ENCODE measurements at regions not wholly inside any gene's neighbourhood (a gene's known extent, or its start where the extent isn't known, plus 50 kb on each side); places are given as distances from the start of the nearest gene placed in this dataset.
"Not testable (repeated sequence)": the region's sequence is repeated elsewhere in the genome, so short reads cannot be mapped to it uniquely, and the experiment has no call there.

- TF ChIP-seq CTCF (IDR thresholded peaks at IDR 0.05; ENCODE audit: low read length, missing control alignments) = no peak
- H3K4me3 ChIP-seq (replicated peaks; ENCODE audit: low read depth, low read length) = no peak overlapping the region
- no peak for DNase-seq (ENCODE audit: low read depth)
Observed at GRCh38 chr1:5610432-5610831, 381.8 kb downstream of the NPHP4 start.

DNA sequence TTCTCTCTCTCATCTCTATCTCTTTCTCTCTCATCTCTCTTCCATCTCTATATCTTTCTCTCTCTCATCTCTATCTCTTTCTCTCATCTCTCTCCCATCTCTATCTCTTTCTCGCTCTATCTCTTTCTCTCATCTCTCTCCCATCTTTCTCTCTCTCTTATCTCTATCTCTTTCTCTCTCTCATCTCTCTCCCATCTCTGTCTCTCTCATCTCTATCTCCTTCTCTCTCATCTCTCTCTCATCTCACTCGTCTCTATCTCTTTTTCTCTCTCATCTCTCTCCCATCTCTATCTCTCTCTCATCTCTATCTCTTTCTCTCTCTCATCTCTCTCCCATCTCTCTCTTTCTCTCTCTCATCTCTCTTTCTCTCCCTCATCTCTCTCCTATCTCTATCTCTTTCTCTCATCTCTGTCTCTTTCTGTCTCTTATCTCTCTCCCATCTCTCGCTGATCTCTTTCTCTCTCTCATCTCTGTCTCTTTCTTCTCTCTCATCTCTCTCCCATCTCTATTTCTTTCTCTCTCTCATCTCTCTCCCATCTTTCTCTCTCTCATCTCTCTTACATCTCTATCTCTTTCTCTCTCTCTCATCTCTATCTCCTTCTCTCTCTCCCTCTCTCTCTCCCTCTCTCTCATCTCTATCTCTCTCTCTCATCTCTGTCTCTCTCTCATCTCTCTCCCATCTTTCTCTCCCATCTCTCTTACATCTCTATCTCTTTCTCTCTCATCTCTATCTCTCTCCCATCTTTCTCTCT is 388.7 kb downstream of the NPHP4 start:
- DNase-seq (ENCODE audit: low read depth) = no peak
- TF ChIP-seq CTCF (IDR thresholded peaks at IDR 0.05; ENCODE audit: low read length, missing control alignments) = no peak
- no peak overlapping the region for H3K4me3 ChIP-seq (replicated peaks; ENCODE audit: low read depth, low read length)

GRCh38 chr1:5602718-5603117 is 389.5 kb downstream of the NPHP4 start:
- not testable (repeated sequence) for H3K4me3 ChIP-seq (replicated peaks; ENCODE audit: low read depth, low read length); DNase-seq (ENCODE audit: low read depth)

- no peak for DNase-seq (ENCODE audit: low read depth)
- no peak overlapping the region for H3K4me3 ChIP-seq (replicated peaks; ENCODE audit: low read depth, low read length)
- TF ChIP-seq CTCF (IDR thresholded peaks at IDR 0.05; ENCODE audit: low read length, missing control alignments) = no peak
Observed at GRCh38 chr1:5601516-5601915, 390.7 kb downstream of the NPHP4 start.

DNA sequence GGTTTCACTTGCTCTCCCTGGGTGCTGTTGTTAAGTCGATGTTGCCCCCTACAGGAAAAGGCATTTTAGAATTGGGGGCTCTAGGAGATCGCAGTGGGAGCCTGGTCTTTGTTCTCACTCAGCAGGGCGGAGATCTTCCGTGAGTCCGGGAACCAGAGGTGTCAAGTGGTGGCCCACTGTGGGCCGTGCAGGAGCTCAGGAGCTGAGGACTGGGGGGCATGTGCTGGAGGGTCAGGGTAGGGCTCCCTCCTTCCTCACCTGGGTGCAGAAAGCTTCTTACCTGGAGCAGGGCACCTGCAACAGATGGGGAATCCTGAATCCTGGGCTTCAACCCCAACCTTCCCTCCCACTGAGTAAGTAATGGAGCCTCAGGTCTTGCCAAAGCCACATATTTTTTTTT is 392.7 kb downstream of the NPHP4 start:
- no peak overlapping the region for H3K4me3 ChIP-seq (replicated peaks; ENCODE audit: low read depth, low read length)
- TF ChIP-seq CTCF (IDR thresholded peaks at IDR 0.05; ENCODE audit: low read length, missing control alignments) = no peak
- no peak for DNase-seq (ENCODE audit: low read depth)

DNA sequence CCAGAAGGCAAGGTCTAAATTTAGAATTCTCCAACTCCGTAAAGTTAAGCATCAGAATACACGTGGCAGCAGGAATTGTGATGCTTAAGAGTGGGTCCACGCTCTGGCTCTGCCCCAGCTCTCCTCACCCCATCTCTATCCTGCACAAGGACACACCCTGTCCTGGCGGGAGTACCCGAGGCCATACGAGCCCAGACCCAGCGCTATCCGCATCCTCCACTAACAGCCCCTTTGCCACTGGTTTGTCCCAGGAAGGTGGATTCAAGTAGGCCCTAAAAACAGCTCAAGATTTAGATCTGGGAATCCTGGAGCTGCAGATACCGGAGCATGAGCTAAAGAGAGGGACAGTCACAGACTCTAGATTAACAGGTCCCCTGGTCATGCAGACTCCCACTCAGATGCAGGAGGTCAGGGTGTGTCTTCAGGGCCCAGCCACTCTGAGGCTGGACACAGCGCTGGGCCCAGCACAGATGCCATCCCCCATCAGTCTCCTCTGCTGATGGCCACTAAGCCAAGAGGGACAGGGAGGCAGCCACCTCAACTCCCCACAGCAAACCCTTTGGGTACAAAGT is 393.3 kb downstream of the NPHP4 start:
- DNase-seq (ENCODE audit: low read depth) = no peak
- H3K4me3 ChIP-seq (replicated peaks; ENCODE audit: low read depth, low read length) = no peak overlapping the region
- no peak for TF ChIP-seq CTCF (IDR thresholded peaks at IDR 0.05; ENCODE audit: low read length, missing control alignments)

DNA sequence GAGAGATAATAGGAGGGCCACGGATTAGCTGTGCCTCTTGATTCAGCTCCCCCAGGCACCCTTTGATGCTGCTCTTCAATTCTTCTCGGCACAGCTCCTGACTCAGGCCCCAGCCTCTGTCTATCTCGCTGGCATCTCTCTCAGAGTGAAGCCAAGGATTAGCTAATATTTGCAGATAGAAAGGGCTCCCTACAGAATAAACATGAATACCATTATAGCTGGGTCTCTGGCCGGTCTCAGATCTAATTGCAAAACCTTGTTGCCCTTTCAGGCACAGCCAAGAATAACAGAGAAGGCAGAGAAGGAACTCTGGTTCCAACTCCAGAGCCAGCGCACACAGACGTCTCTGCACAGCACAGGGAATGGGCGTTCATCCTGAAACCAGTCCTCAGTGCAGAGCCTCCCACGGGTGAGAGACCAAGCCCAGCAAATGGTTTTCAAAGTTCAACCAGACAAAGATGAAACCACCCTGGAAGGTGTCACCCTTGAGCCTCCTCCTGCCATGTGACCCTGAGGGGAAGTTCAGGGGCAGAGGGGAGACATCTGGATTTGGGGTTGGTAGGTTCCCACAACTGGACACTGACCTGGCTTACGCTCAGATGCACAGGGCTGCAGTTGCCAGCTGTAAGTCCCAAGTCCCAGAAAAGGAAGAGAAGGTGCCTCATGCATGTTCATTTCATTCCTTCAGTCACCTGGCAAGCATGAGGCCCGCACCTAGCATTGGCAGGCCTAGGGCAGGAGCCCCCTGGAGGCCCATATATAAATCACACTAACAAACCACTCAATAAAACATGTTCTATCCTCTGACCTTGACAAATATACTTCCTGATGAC is 394.0 kb downstream of the NPHP4 start:
- no peak for TF ChIP-seq CTCF (IDR thresholded peaks at IDR 0.05; ENCODE audit: low read length, missing control alignments)
- H3K4me3 ChIP-seq (replicated peaks; ENCODE audit: low read depth, low read length) = no peak overlapping the region
- no peak for DNase-seq (ENCODE audit: low read depth)

All from fibroblast of pulmonary artery (primary cell).